Glutamatergic neuron (in vitro differentiated cells): ENCODE measurements at regions not wholly inside any gene's neighbourhood (a gene's known extent, or its start where the extent isn't known, plus 50 kb on each side); places are given as distances from the start of the nearest gene placed in this dataset.

Experiments used
- DNase-seq: peaks from one replicate; pipeline ENCODE4 v3.0.0; 2022
- H3K27ac Mint-ChIP-seq: one replicate; pipeline ENCODE4 v1.8.0; 2020; ENCODE audit warnings: mild to moderate bottlenecking, mixed read lengths, inconsistent platforms; ENCODE audit not compliant: unreplicated experiment
- H3K27me3 Mint-ChIP-seq: one replicate; pipeline ENCODE4 v1.8.0; 2020; ENCODE audit warnings: mild to moderate bottlenecking, moderate library complexity, mixed read lengths, inconsistent platforms; ENCODE audit not compliant: unreplicated experiment
- H3K36me3 Mint-ChIP-seq: one replicate; pipeline ENCODE4 v1.8.0; 2020; ENCODE audit warnings: mild to moderate bottlenecking, mixed read lengths, inconsistent platforms; ENCODE audit not compliant: unreplicated experiment
- H3K4me1 Mint-ChIP-seq: one replicate; pipeline ENCODE4 v1.8.0; 2020; ENCODE audit warnings: mild to moderate bottlenecking, low read depth, mixed read lengths, inconsistent platforms; ENCODE audit not compliant: unreplicated experiment
- H3K4me3 Mint-ChIP-seq: one replicate; pipeline ENCODE4 v1.8.0; 2020; ENCODE audit warnings: mild to moderate bottlenecking, mixed read lengths, inconsistent platforms; ENCODE audit not compliant: unreplicated experiment
- H3K9me3 Mint-ChIP-seq: one replicate; pipeline ENCODE4 v1.8.0; 2020; ENCODE audit warnings: mild to moderate bottlenecking, moderate library complexity, mixed read lengths, inconsistent platforms; ENCODE audit not compliant: unreplicated experiment
- CTCF ChIP-seq: fragments of 200-600 bp; sonication (generic); IDR thresholded peaks from one replicate; pipeline ENCODE4 v1.5.0; 2021; ENCODE audit not compliant: partially characterized antibody, unreplicated experiment

- Mint-ChIP-seq H3K36me3 (no peaks in the 10 kb centered on the region), H3K9me3 (no peaks in the 10 kb centered on the region), H3K27me3 (no peaks in the 10 kb centered on the region), H3K27ac (no peak overlapping the region), H3K4me1 (no peaks in the 10 kb centered on the region), H3K4me3 (no peak overlapping the region)
- TF ChIP-seq CTCF = no peak
- no peak for DNase-seq
These were observed 166.4 kb upstream of the IFNG-AS1 start for GRCh38 chr12:67822826-67823225.

- no peak overlapping the region for H3K27ac Mint-ChIP-seq
- no peaks in the 10 kb centered on the region for H3K9me3 Mint-ChIP-seq
- H3K36me3 Mint-ChIP-seq = no peaks in the 10 kb centered on the region
These were observed 163.1 kb upstream of the IFNG-AS1 start for GRCh38 chr12:67826148-67826547.

GRCh38 chr12:67826946-67827720 is 162.1 kb upstream of the IFNG-AS1 start:
- Mint-ChIP-seq H3K4me3 (no peak overlapping the region), H3K9me3 (no peaks in the 10 kb centered on the region), H3K27ac (no peak overlapping the region), H3K27me3 (no peaks in the 10 kb centered on the region), H3K36me3 (no peaks in the 10 kb centered on the region), H3K4me1 (no peaks in the 10 kb centered on the region)
- no peak for TF ChIP-seq CTCF
- DNase-seq = no peak

More at GRCh38 chr12:67826148-67826547, 163.1 kb upstream of the IFNG-AS1 start:
- no peak for TF ChIP-seq CTCF
- H3K4me1 Mint-ChIP-seq = no peaks in the 10 kb centered on the region
- no peak overlapping the region for H3K4me3 Mint-ChIP-seq
- DNase-seq = no peak
- no peaks in the 10 kb centered on the region for H3K27me3 Mint-ChIP-seq

- Mint-ChIP-seq H3K36me3 (no peaks in the 10 kb centered on the region), H3K27me3 (no peaks in the 10 kb centered on the region), H3K9me3 (peaks cover 1% of the 10 kb centered on the region), H3K27ac (no peak overlapping the region), H3K4me3 (no peak overlapping the region), H3K4me1 (no peaks in the 10 kb centered on the region)
- TF ChIP-seq CTCF = no peak
- no peak for DNase-seq
These were observed 161.3 kb upstream of the IFNG-AS1 start for GRCh38 chr12:67827820-67828383.

GRCh38 chr12:67829896-67830295 is 159.4 kb upstream of the IFNG-AS1 start:
- Mint-ChIP-seq H3K36me3 (no peaks in the 10 kb centered on the region), H3K9me3 (peaks cover 1% of the 10 kb centered on the region), H3K27ac (no peak overlapping the region), H3K27me3 (no peaks in the 10 kb centered on the region), H3K4me1 (no peaks in the 10 kb centered on the region), H3K4me3 (no peak overlapping the region)
- DNase-seq = no peak
- no peak for TF ChIP-seq CTCF
